ENCODE measurements at regions not wholly inside any gene's neighbourhood (a gene's known extent, or its start where the extent isn't known, plus 50 kb on each side); places are given as distances from the start of the nearest gene placed in this dataset.
"Not testable (repeated sequence)": the region's sequence is repeated elsewhere in the genome, so short reads cannot be mapped to it uniquely, and the experiment has no call there.

- DNase-seq (ENCODE audit: low read depth in 2 of 2) = no peak
- TF ChIP-seq, protein P1, sequence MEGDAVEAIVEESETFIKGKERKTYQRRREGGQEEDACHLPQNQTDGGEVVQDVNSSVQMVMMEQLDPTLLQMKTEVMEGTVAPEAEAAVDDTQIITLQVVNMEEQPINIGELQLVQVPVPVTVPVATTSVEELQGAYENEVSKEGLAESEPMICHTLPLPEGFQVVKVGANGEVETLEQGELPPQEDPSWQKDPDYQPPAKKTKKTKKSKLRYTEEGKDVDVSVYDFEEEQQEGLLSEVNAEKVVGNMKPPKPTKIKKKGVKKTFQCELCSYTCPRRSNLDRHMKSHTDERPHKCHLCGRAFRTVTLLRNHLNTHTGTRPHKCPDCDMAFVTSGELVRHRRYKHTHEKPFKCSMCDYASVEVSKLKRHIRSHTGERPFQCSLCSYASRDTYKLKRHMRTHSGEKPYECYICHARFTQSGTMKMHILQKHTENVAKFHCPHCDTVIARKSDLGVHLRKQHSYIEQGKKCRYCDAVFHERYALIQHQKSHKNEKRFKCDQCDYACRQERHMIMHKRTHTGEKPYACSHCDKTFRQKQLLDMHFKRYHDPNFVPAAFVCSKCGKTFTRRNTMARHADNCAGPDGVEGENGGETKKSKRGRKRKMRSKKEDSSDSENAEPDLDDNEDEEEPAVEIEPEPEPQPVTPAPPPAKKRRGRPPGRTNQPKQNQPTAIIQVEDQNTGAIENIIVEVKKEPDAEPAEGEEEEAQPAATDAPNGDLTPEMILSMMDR (IDR thresholded peaks at IDR 0.05; ENCODE audit: low read depth, low read length) = no peak
- H3K4me3 ChIP-seq (replicated peaks in 1 of 2; ENCODE audit: low read depth in 2 of 2, low read length in 2 of 2) = no peak overlapping the region
Observed at GRCh38 chr5:51802551-51803184, 419.4 kb downstream of the ISL1 start.

DNA sequence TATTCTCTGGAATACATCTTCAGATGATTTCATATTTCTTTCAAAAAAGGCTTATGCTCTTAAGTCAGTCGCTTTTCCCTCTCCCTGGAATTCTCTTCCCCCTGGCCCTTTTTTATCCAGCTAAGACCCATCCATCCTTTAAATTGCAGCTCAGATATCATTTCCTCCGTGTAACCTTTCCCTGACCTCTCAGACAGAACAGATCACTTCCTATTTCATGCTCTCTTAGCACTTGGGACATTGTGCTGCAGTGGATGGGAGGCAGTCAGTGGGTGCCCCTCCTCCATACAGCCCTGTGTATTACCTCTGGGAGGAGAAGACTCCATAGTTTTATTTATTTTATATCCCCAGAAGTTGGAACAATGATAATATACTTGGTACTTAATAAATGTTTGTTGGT lies 423.4 kb downstream of the ISL1 start:
- no peak overlapping the region for H3K4me3 ChIP-seq (replicated peaks in 1 of 2; ENCODE audit: low read depth in 2 of 2, low read length in 2 of 2)
- no peak for DNase-seq (ENCODE audit: low read depth in 2 of 2)
- TF ChIP-seq, protein P1 (IDR thresholded peaks at IDR 0.05; ENCODE audit: low read depth, low read length) = no peak

GRCh38 chr5:51810592-51810991 lies 427.3 kb downstream of the ISL1 start:
- TF ChIP-seq, protein P1 (IDR thresholded peaks at IDR 0.05; ENCODE audit: low read depth, low read length) = no peak
- no peak for DNase-seq (ENCODE audit: low read depth in 2 of 2)

GRCh38 chr5:51811883-51812471 lies 428.7 kb downstream of the ISL1 start:
- H3K4me3 ChIP-seq (replicated peaks in 1 of 2; ENCODE audit: low read depth in 2 of 2, low read length in 2 of 2) = no peak overlapping the region
- DNase-seq (ENCODE audit: low read depth in 2 of 2) = no peak
- TF ChIP-seq, protein P1 (IDR thresholded peaks at IDR 0.05; ENCODE audit: low read depth, low read length) = no peak

More at GRCh38 chr5:51810592-51810991, 427.3 kb downstream of the ISL1 start:
- no peak overlapping the region for H3K4me3 ChIP-seq (replicated peaks in 1 of 2; ENCODE audit: low read depth in 2 of 2, low read length in 2 of 2)

GRCh38 chr5:51814817-51815216 lies 431.6 kb downstream of the ISL1 start:
- not testable (repeated sequence) for DNase-seq (ENCODE audit: low read depth in 2 of 2); H3K4me3 ChIP-seq (replicated peaks in 1 of 2; ENCODE audit: low read depth in 2 of 2, low read length in 2 of 2)

DNA sequence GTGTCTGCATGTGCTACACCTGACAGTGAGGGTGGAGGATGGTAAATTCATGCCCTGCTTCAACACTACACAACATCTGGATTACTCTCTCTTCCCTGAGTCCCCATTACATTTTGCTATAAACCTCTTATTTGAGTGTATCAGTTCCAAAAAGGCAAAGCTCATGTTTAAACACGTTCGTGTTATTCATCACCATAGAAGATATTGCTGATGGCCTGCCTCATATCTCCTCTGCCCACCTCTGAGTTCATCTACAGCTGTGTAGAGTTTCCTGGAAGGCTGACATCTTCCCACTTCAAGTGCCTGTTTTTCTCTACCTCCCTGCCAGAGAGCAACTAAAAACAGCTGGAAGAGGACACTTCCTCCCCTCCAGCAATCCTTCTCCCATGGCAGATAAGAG lies 433.2 kb downstream of the ISL1 start:
- no peak overlapping the region for H3K4me3 ChIP-seq (replicated peaks in 1 of 2; ENCODE audit: low read depth in 2 of 2, low read length in 2 of 2)
- DNase-seq (ENCODE audit: low read depth in 2 of 2) = no peak
- TF ChIP-seq, protein P1 (IDR thresholded peaks at IDR 0.05; ENCODE audit: low read depth, low read length) = no peak

DNA sequence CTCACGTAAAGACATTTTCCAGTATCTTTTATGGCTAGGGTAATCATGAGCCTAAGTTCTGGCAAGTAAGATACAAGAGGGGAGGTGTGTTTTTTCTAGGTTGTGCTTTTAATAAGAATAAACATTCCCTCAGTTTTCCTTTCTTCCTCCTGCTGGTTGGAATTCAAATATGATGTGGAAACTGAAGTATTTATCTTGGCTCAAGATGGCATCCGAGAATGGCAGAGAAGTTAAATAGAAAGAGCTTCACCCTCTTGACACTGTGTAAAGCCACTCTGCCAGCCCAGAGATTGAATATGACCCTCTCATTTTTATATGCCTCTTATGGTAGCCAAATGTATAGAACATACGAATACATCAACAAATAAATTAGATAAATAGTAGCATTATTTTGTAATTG lies 438.4 kb downstream of the ISL1 start:
- DNase-seq (ENCODE audit: low read depth in 2 of 2) = no peak
- TF ChIP-seq, protein P1 (IDR thresholded peaks at IDR 0.05; ENCODE audit: low read depth, low read length) = no peak
- H3K4me3 ChIP-seq (replicated peaks in 1 of 2; ENCODE audit: low read depth in 2 of 2, low read length in 2 of 2) = no peak overlapping the region
